Ovary (tissue), 7 donors: ENCODE measurements at regions not wholly inside any gene's neighbourhood (a gene's known extent, or its start where the extent isn't known, plus 50 kb on each side); places are given as distances from the start of the nearest gene placed in this dataset.

ENCODE experiments used
- DNase-seq, 5 donors: peaks; one replicate each; pipeline ENCODE4 v3.0.0-alpha.2; 2019 to 2020
- H3K27ac ChIP-seq, 2 donors: fragments of 200-600 bp; one replicate each; pipeline versions ENCODE4 v1.5.1 to v1.8.0; 2019 to 2022
- H3K27me3 ChIP-seq: fragments of 200-600 bp; one replicate; pipeline ENCODE4 v1.8.0; 2022
- H3K36me3 ChIP-seq: fragments of 200-600 bp; sonication (generic); one replicate; pipeline ENCODE4 v1.5.1; 2019
- H3K4me1 ChIP-seq: one replicate; pipeline ENCODE4 v1.8.1; 2013; ENCODE audit warnings: mild to moderate bottlenecking, moderate library complexity; ENCODE audit not compliant: insufficient read depth
- H3K4me3 ChIP-seq: fragments of 200-600 bp; sonication (generic); one replicate; pipeline ENCODE4 v1.5.1; 2017
- H3K9me3 ChIP-seq, 2 donors: fragments of 200-600 bp in 1 of 2; sonication (generic) in 1 of 2; one replicate each; pipeline versions ENCODE4 v1.5.1 to v1.8.1; 2013 to 2019; ENCODE audit warnings: mild to moderate bottlenecking in 1 of 2, moderate library complexity in 1 of 2
- EP300 ChIP-seq: sonication (generic); formaldehyde crosslinking; IDR thresholded peaks from one replicate; pipeline ENCODE4 v1.6.1; 2017; ENCODE audit warnings: antibody characterized with exemption
- POLR2A ChIP-seq: fragments of 450-650 bp; IDR thresholded peaks from one replicate; pipeline ENCODE4 v1.6.1; 2017; ENCODE audit warnings: antibody characterized with exemption, mild to moderate bottlenecking, moderate library complexity
- WGBS, 3 donors: extraction: QIAGEN DNeasy Blood & Tissue Kit in 1 of 3; methylation state at CpG; one replicate each; pipeline versions ENCODE4 v1.1.5 to v1.1.7; 2013 to 2017; 5-methylcytosine and 5-hydroxymethylcytosine counted together
- intact Hi-C, 4 donors: fragments of 100-400 bp; cut with DNase I; formaldehyde crosslinking; loops; one replicate each; pipeline versions ENCODE4 v1.11.0 to v1.15.1; 2022 to 2023
- TF ChIP-seq, protein P1 (sequence below), 3 donors: fragments of 450-650 bp in 2 of 3; fragments of 200-600 bp in 1 of 3; IDR thresholded peaks; one replicate each; pipeline versions ENCODE4 v1.5.1 to v1.8.0; 2016 to 2022; ENCODE audit warnings: antibody characterized with exemption in 3 of 3, mild to moderate bottlenecking in 1 of 3
- donor health status: DM: no; HTN: no; CAD: no; lungs with moderate emphysema.
- donor health status: DM: no; HTN: no; CAD: no.
- donor health status: Bipolar disorder and iron deficiency.
- donor health status: DM: no; HTN: no; CAD: no.
- donor health status: DM: yes; HTN: yes; CAD: no.

DNA sequence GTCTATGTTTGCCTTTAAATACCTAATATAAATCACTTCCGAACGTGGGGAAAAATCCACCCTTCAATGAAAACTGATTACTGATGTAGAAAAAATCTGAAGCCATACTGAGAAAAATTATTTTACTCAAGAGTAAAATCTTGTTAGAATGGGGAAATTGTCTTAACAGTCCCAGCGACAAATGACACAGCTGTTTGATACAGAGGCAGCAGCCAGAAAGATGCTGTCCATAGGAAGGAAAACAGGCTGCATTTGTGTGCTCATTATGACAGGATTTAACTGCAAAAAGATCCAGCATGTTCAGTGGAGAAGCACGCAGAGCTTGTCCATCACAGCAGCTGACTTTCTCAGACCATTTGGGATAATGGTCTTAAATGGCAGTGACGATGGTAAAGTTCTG is 443.0 kb downstream of the TFAP2B start:
- no peak overlapping the region for H3K27ac ChIP-seq
- H3K4me3 ChIP-seq: no peak overlapping the region
- no peak for DNase-seq
- no peaks in the 10 kb centered on the region for H3K27me3 ChIP-seq
- intact Hi-C loops: no loop called here
- WGBS, 3 donors: 31 to 44% (median 38%) methylated on average over 5 of the region's 5 CpGs
- TF ChIP-seq, protein P1, sequence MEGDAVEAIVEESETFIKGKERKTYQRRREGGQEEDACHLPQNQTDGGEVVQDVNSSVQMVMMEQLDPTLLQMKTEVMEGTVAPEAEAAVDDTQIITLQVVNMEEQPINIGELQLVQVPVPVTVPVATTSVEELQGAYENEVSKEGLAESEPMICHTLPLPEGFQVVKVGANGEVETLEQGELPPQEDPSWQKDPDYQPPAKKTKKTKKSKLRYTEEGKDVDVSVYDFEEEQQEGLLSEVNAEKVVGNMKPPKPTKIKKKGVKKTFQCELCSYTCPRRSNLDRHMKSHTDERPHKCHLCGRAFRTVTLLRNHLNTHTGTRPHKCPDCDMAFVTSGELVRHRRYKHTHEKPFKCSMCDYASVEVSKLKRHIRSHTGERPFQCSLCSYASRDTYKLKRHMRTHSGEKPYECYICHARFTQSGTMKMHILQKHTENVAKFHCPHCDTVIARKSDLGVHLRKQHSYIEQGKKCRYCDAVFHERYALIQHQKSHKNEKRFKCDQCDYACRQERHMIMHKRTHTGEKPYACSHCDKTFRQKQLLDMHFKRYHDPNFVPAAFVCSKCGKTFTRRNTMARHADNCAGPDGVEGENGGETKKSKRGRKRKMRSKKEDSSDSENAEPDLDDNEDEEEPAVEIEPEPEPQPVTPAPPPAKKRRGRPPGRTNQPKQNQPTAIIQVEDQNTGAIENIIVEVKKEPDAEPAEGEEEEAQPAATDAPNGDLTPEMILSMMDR (IDR thresholded peaks at IDR 0.05): no peak
- TF ChIP-seq EP300 (no peak), POLR2A (no peak)
- no peaks in the 10 kb centered on the region for H3K9me3 ChIP-seq
- no peaks in the 10 kb centered on the region for H3K4me1 ChIP-seq
- H3K36me3 ChIP-seq: no peaks in the 10 kb centered on the region

DNA sequence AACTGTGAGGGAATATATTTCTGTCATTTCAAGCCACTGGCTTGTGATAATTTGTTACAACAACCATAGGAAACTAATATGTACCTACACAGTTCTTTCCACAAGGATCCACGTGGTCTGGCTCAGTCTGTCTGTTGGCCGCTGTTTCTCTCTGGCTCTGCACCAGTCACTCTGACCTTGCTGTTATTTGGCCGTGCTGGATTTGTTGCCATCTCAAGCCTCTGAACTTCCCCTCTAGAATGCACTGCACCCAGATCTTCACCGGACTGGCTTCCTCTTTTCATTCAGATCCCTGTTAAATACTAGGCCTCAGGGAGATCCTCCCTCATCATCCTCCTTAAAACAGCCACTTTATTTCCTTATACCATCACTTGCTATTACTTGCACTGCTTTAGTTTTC is 446.8 kb downstream of the TFAP2B start:
- Histone ChIP-seq H3K4me1 (no peaks in the 10 kb centered on the region), H3K27me3 (no peaks in the 10 kb centered on the region), H3K27ac (no peak overlapping the region), H3K36me3 (no peaks in the 10 kb centered on the region), H3K4me3 (no peak overlapping the region), H3K9me3 (no peaks in the 10 kb centered on the region)
- TF ChIP-seq POLR2A: no peak
- no peak for TF ChIP-seq EP300
- TF ChIP-seq, protein P1 (IDR thresholded peaks at IDR 0.05): no peak
- 39 to 74% (median 62%) methylated on average over 4 of the region's 4 CpGs for WGBS, 3 donors
- no peak for DNase-seq
- intact Hi-C loops: no loop called here

DNA sequence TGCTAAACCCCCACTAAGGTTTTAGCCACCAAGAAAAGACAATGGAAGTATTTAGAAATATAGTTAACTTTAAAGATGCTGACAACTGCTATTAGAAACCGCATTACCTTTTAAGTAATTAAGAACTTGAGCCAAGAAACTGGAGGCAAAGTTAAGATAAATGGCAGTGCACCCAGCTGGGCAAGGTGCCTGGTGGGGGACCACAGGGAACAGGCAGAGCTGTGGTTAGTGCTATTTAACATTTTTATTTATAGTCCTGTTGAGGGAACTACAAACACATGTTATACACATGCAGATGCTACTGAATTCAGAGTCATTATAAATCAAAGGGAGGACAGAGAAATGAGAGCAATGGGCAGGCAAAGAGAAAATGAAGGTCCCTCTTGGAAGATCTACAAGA is 447.9 kb downstream of the TFAP2B start:
- DNase-seq: no peak
- H3K27me3 ChIP-seq: no peaks in the 10 kb centered on the region
- WGBS, 3 donors: 11 to 33% (median 17%) methylated on average over 1 of the region's 1 CpG
- H3K4me3 ChIP-seq: no peak overlapping the region
- TF ChIP-seq EP300 (no peak), POLR2A (no peak)
- TF ChIP-seq, protein P1 (IDR thresholded peaks at IDR 0.05): no peak
- no peak overlapping the region for H3K27ac ChIP-seq
- intact Hi-C loops: no loop called here
- H3K9me3 ChIP-seq: no peaks in the 10 kb centered on the region
- no peaks in the 10 kb centered on the region for H3K4me1 ChIP-seq
- H3K36me3 ChIP-seq: no peaks in the 10 kb centered on the region

DNA sequence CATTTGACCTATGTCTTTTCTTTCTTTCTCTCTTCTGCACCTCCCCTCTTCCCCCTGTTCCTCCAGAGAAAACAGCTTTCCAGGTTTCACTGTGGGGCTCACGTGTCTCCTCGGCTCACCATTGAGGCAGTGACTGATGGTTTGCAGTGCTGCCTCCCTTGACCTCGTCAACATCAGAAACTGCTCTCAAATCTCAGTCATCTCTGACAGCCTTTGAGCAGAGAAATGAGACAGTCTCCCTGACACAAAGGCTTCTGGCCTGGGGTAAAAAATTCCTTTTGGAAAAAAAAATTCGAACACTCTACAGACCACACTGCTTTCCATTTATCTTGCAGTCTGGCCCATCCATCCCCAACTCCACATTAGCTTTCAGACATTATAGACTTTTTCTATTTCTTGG is 450.0 kb downstream of the TFAP2B start:
- Histone ChIP-seq H3K9me3 (no peaks in the 10 kb centered on the region), H3K4me1 (no peaks in the 10 kb centered on the region), H3K27me3 (no peaks in the 10 kb centered on the region), H3K27ac (no peak overlapping the region), H3K36me3 (no peaks in the 10 kb centered on the region), H3K4me3 (no peak overlapping the region)
- intact Hi-C loops: no loop called here
- no peak for TF ChIP-seq EP300
- no peak for TF ChIP-seq POLR2A
- TF ChIP-seq, protein P1 (IDR thresholded peaks at IDR 0.05): no peak
- 24 to 29% (median 27%) methylated on average over 4 of the region's 4 CpGs for WGBS, 3 donors
- no peak for DNase-seq

DNA sequence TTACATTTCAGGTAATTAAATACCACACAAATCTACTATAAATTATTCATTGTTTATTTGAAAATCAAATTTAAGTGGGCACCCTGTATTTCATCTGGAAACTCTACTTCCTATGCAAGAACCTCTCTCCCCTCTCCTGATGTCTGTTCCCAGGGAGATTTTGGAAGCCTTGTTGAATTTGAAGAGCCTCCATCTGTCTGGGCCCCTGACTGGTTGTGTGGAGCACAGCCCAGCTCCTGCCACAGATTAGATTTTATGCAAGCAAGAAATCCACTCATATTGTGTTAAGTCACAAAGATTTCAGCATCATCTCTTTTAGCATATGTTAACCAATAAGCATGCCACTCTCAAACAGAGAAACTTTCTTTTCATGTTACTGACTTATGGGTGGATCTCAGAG is 451.2 kb downstream of the TFAP2B start:
- no peaks in the 10 kb centered on the region for H3K4me1 ChIP-seq
- no peak for DNase-seq
- no peaks in the 10 kb centered on the region for H3K27me3 ChIP-seq
- intact Hi-C loops: no loop called here
- H3K4me3 ChIP-seq: no peak overlapping the region
- no peaks in the 10 kb centered on the region for H3K9me3 ChIP-seq
- H3K27ac ChIP-seq: no peak overlapping the region
- TF ChIP-seq POLR2A (no peak), EP300 (no peak)
- TF ChIP-seq, protein P1 (IDR thresholded peaks at IDR 0.05): no peak
- H3K36me3 ChIP-seq: no peaks in the 10 kb centered on the region
